ES-I3 (cell line): ENCODE measurements at regions not wholly inside any gene's neighbourhood (a gene's known extent, or its start where the extent isn't known, plus 50 kb on each side); places are given as distances from the start of the nearest gene placed in this dataset.

Experiments
- H3K36me3 ChIP-seq: 2 replicates; pipeline ENCODE4 v1.6.1; 2013; ENCODE audit warnings: mild to moderate bottlenecking, low read length, control low read depth, moderate library complexity; ENCODE audit not compliant: insufficient read depth
- H3K4me1 ChIP-seq: 2 replicates; pipeline ENCODE4 v1.6.1; 2013; ENCODE audit warnings: mild to moderate bottlenecking, control low read depth, low read length; ENCODE audit not compliant: insufficient read depth
- H3K9ac ChIP-seq: 2 replicates; pipeline ENCODE4 v1.6.1; 2013; ENCODE audit warnings: low read depth, mild to moderate bottlenecking, low read length, moderate library complexity
- H3K9me3 ChIP-seq: 2 replicates; pipeline ENCODE4 v1.6.1; 2013; ENCODE audit warnings: mild to moderate bottlenecking, low read length, moderate library complexity; ENCODE audit not compliant: control insufficient read depth, insufficient read depth

GRCh38 chr17:33500151-33500550 lies 207.1 kb upstream of the ASIC2 start:
- no peaks in the 10 kb centered on the region for H3K36me3 ChIP-seq
- H3K9ac ChIP-seq, result no peak overlapping the region
- H3K4me1 ChIP-seq, result no peaks in the 10 kb centered on the region
- no peaks in the 10 kb centered on the region for H3K9me3 ChIP-seq

DNA sequence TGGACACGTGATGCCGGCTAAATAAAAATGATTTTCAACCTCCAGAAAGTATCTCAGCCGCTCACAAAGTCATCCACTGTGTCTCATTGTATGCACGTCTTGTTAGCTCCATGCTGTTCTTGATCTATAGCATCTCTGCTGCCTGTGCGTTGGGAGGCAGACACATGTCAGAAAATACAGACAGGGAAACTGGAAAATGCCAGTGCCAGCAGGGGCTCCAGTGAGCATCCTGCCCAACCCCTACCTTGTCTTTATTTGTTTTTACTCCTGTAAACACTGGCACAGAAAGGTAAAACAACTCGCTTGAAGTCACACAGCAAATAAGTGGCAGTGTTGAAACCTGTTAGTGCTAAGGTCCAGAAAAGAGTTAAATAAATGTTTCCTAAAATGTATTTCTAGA lies 208.1 kb upstream of the ASIC2 start:
- Histone ChIP-seq H3K36me3 (no peaks in the 10 kb centered on the region), H3K9me3 (no peaks in the 10 kb centered on the region), H3K9ac (no peak overlapping the region), H3K4me1 (no peaks in the 10 kb centered on the region)

DNA sequence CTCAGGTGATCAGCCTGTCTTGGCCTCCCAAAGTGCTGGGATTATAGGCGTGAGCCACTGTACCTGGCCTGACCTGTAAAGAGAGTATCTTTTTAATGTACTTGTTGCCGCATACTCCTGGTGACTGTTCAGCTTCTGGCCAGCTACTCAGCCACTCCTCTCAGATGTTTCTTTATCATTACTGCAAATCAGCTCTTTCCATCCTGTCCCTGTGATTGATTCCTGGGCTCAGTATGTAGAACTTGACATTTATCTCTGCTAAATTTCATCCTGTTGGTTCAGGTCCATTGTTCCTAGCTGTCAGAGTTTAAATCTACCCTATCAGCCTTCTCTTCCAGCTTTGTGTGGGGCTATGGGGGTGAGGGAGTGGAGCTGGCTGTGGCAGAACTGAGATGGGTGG lies 211.5 kb upstream of the ASIC2 start:
- no peaks in the 10 kb centered on the region for H3K9me3 ChIP-seq
- H3K9ac ChIP-seq, result no peak overlapping the region
- no peaks in the 10 kb centered on the region for H3K4me1 ChIP-seq
- H3K36me3 ChIP-seq, result no peaks in the 10 kb centered on the region

- H3K9me3 ChIP-seq, result no peaks in the 10 kb centered on the region
- H3K9ac ChIP-seq, result no peak overlapping the region
- H3K36me3 ChIP-seq, result no peaks in the 10 kb centered on the region
- no peaks in the 10 kb centered on the region for H3K4me1 ChIP-seq
Observed at GRCh38 chr17:33506889-33507650, 214.0 kb upstream of the ASIC2 start.

DNA sequence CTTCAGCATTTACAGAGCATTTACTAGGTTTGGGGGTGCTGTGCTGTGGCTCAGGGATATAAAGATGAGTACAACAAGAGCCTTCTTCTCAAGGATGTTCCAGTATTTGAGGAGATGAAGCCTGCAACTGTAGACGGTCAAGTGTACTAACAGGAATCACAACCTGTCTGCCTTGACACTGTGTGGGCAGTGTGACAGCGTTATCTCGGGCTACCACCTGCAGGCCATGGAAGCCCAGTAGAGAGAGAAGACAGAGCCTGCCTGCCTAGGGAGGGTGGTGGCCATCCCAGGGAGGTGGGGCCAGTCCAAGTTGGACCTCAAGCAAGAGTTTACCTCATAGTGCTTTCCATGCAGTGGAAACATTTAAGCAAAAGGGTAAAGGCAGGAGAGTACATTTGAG lies 215.1 kb upstream of the ASIC2 start:
- H3K4me1 ChIP-seq, result no peaks in the 10 kb centered on the region
- H3K9me3 ChIP-seq, result no peaks in the 10 kb centered on the region
- H3K9ac ChIP-seq, result no peak overlapping the region
- no peaks in the 10 kb centered on the region for H3K36me3 ChIP-seq

GRCh38 chr17:33509331-33509730 lies 216.2 kb upstream of the ASIC2 start:
- Histone ChIP-seq H3K36me3 (no peaks in the 10 kb centered on the region), H3K4me1 (no peaks in the 10 kb centered on the region), H3K9ac (no peak overlapping the region), H3K9me3 (no peaks in the 10 kb centered on the region)

DNA sequence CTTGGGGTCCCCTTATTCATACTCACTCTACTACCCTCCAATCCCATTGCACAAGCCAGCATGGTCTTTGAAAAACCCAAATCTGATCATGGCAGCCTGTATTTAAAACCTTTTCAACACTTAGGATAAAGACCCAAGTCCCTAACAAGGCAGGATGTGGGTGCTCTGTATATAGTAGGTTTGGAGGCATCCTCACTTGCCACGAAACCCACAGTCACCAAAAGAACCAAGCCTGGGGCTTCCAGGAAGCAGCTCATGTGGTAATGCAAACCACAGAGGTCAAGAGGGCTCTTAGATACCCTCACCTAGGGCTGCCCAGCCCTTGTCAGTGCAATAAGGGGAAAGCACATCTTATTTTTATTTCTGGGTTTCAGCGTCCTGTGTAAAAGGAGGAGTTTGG lies 218.6 kb upstream of the ASIC2 start:
- no peak overlapping the region for H3K9ac ChIP-seq
- no peaks in the 10 kb centered on the region for H3K4me1 ChIP-seq
- no peaks in the 10 kb centered on the region for H3K9me3 ChIP-seq
- no peaks in the 10 kb centered on the region for H3K36me3 ChIP-seq

- Histone ChIP-seq H3K36me3 (no peaks in the 10 kb centered on the region), H3K4me1 (no peaks in the 10 kb centered on the region), H3K9ac (no peak overlapping the region), H3K9me3 (no peaks in the 10 kb centered on the region)
Observed at GRCh38 chr17:33512113-33512512, 219.0 kb upstream of the ASIC2 start.

- H3K4me1 ChIP-seq, result no peaks in the 10 kb centered on the region
- H3K9ac ChIP-seq, result no peak overlapping the region
- H3K9me3 ChIP-seq, result no peaks in the 10 kb centered on the region
- H3K36me3 ChIP-seq, result no peaks in the 10 kb centered on the region
Observed at GRCh38 chr17:33513769-33514168, 220.7 kb upstream of the ASIC2 start.

GRCh38 chr17:33514369-33514768 lies 221.3 kb upstream of the ASIC2 start:
- no peaks in the 10 kb centered on the region for H3K36me3 ChIP-seq
- H3K4me1 ChIP-seq, result no peaks in the 10 kb centered on the region
- H3K9ac ChIP-seq, result no peak overlapping the region
- no peaks in the 10 kb centered on the region for H3K9me3 ChIP-seq

- H3K4me1 ChIP-seq, result no peaks in the 10 kb centered on the region
- H3K9ac ChIP-seq, result no peak overlapping the region
- H3K36me3 ChIP-seq, result no peaks in the 10 kb centered on the region
- H3K9me3 ChIP-seq, result no peaks in the 10 kb centered on the region
Observed at GRCh38 chr17:33515974-33516373, 222.9 kb upstream of the ASIC2 start.

DNA sequence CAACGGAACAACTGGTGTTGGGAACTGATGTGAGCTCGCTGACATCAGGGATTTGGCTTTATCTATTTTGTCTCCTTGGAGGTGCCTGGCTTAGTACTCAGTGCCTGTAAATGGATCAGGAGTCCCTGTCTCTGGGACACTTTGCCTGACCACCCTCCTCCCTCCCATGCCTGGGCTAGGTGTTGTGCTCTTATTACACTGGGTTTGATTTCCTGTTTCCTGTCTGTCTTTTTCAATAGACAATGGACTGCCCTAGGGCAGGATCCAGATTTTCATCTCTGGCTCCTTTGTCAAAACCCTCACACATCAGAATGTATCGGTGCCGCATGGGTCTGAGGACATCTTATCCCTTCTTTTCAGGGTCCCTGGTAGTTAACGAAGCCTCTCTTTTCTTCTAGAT lies 223.6 kb upstream of the ASIC2 start:
- no peaks in the 10 kb centered on the region for H3K36me3 ChIP-seq
- no peaks in the 10 kb centered on the region for H3K4me1 ChIP-seq
- no peaks in the 10 kb centered on the region for H3K9me3 ChIP-seq
- no peak overlapping the region for H3K9ac ChIP-seq

GRCh38 chr17:33517746-33518145 lies 224.7 kb upstream of the ASIC2 start:
- no peaks in the 10 kb centered on the region for H3K36me3 ChIP-seq
- no peak overlapping the region for H3K9ac ChIP-seq
- no peaks in the 10 kb centered on the region for H3K9me3 ChIP-seq
- no peaks in the 10 kb centered on the region for H3K4me1 ChIP-seq

DNA sequence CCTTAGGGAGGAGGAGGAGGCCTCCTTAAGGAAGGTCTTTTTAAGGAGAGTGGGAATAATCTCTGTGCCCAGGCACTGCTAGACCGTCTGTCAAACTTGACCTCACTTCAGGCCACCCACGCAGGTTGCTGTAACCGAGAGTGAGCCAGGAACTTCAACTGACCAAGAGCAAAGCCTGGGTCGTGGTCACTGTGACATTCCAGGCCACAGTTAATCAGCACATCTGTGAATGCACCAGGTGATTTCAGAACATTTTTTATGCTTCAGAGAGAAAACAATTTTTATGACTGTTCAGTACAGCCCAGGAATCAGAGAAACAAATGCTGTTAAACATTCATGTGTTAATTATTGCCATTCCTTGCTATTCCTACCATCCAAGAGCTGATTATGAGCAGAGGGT lies 226.6 kb upstream of the ASIC2 start:
- H3K9ac ChIP-seq, result no peak overlapping the region
- no peaks in the 10 kb centered on the region for H3K36me3 ChIP-seq
- H3K9me3 ChIP-seq, result no peaks in the 10 kb centered on the region
- no peaks in the 10 kb centered on the region for H3K4me1 ChIP-seq

GRCh38 chr17:33520426-33521330 lies 227.6 kb upstream of the ASIC2 start:
- no peaks in the 10 kb centered on the region for H3K36me3 ChIP-seq
- H3K9me3 ChIP-seq, result no peaks in the 10 kb centered on the region
- no peak overlapping the region for H3K9ac ChIP-seq
- no peaks in the 10 kb centered on the region for H3K4me1 ChIP-seq
